PC-3 (cell line): ENCODE measurements at regions not wholly inside any gene's neighbourhood (a gene's known extent, or its start where the extent isn't known, plus 50 kb on each side); places are given as distances from the start of the nearest gene placed in this dataset.

Experiments
- ATAC-seq: fragments of 200-7000 bp; cut with Tn5 transposase; 2 replicates; pipeline ENCODE4 v1.9.1; 2020; ENCODE audit warnings: mild to moderate bottlenecking, moderate library complexity
- BruUV-seq: library from RNA; stranded (reverse); fragments of 400-500 nt; replicated peaks from 2 replicates; lab custom pipeline; 2021; lab: Mats Ljungman, UMichigan
- CTCF ChIA-PET: fragments of 300-600 bp; sonication (Branson Sonifier 250); formaldehyde crosslinking; loops from one replicate; lab custom pipeline; 2022; ENCODE audit warnings: antibody characterized with exemption; lab: Charles Lee
- POLR2A ChIA-PET: fragments of 300-600 bp; sonication (Branson Sonifier 250); formaldehyde crosslinking; loops from one replicate; lab custom pipeline; 2022; ENCODE audit warnings: antibody characterized with exemption; ENCODE audit not compliant: unreplicated experiment; lab: Charles Lee
- DNase-seq: peaks from one replicate; pipeline ENCODE4 v3.0.0-alpha.2; 2015
- H2AFZ ChIP-seq: fragments of 300-600 bp; sonication (generic); 2 replicates; pipeline ENCODE4 v1.6.0; 2016; ENCODE audit warnings: antibody characterized with exemption, low read length
- H3F3A ChIP-seq: fragments of 300-600 bp; sonication (generic); one replicate; pipeline ENCODE4 v1.6.0; 2017; ENCODE audit warnings: antibody characterized with exemption, low read length, control low read depth, mild to moderate bottlenecking; ENCODE audit not compliant: unreplicated experiment
- H3K27ac ChIP-seq: fragments of 300-600 bp; sonication (generic); 2 replicates; pipeline ENCODE4 v1.5.1; 2016; ENCODE audit warnings: mild to moderate bottlenecking, low read length
- H3K27me3 ChIP-seq: fragments of 300-600 bp; sonication (generic); 2 replicates; pipeline ENCODE4 v1.6.1; 2016; ENCODE audit warnings: low read length, mixed read lengths
- H3K36me3 ChIP-seq: fragments of 300-600 bp; sonication (generic); 2 replicates; pipeline ENCODE4 v1.6.1; 2016; ENCODE audit warnings: low read depth, mixed run types, low read length, mixed read lengths
- H3K4me1 ChIP-seq: fragments of 300-600 bp; sonication (generic); 2 replicates; pipeline ENCODE4 v1.5.1; 2016; ENCODE audit warnings: low read length; ENCODE audit not compliant: insufficient read depth
- H3K4me2 ChIP-seq: fragments of 300-600 bp; sonication (generic); 2 replicates; pipeline ENCODE4 v1.6.0; 2016; ENCODE audit warnings: low read length
- H3K4me3 ChIP-seq: fragments of 300-600 bp; sonication (generic); 2 replicates; pipeline ENCODE4 v1.5.1; 2016; ENCODE audit warnings: mild to moderate bottlenecking, low read length, mixed read lengths
- H3K79me2 ChIP-seq: fragments of 300-600 bp; sonication (generic); 2 replicates; pipeline ENCODE4 v1.6.1; 2017; ENCODE audit warnings: low read length, mixed read lengths
- H3K9ac ChIP-seq: fragments of 300-600 bp; sonication (generic); 2 replicates; pipeline ENCODE4 v1.6.0; 2016; ENCODE audit warnings: mild to moderate bottlenecking, low read length
- H3K9me2 ChIP-seq: fragments of 300-600 bp; sonication (generic); replicated peaks from 2 replicates; pipeline ENCODE4 v1.6.1; 2016; ENCODE audit warnings: mixed run types, low read length, mixed read lengths
- H3K9me3 ChIP-seq: fragments of 300-600 bp; sonication (generic); 2 replicates; pipeline ENCODE4 v1.6.1; 2016; ENCODE audit warnings: low read length, mixed read lengths
- H4K20me1 ChIP-seq: fragments of 300-600 bp; sonication (generic); 2 replicates; pipeline ENCODE4 v1.6.1; 2016; ENCODE audit warnings: low read length, mixed read lengths
- EZH2 ChIP-seq: fragments of 300-600 bp; sonication (generic); IDR thresholded peaks from one replicate; pipeline ENCODE4 v1.6.1; 2017; ENCODE audit warnings: antibody characterized with exemption, mild to moderate bottlenecking, low read length; ENCODE audit not compliant: unreplicated experiment
- EZH2phosphoT487 ChIP-seq: fragments of 300-600 bp; sonication (generic); IDR thresholded peaks from 2 replicates; pipeline ENCODE4 v1.6.1; 2018; ENCODE audit warnings: mild to moderate bottlenecking, antibody characterized with exemption, low read length, borderline replicate concordance
- intact Hi-C: fragments of 100-400 bp; cut with micrococcal nuclease; formaldehyde crosslinking; loops from 2 replicates; pipeline ENCODE4 v1.9.0; 2023
- TF ChIP-seq, protein P1 (sequence below): fragments of 300-600 bp; sonication (generic); conservative IDR thresholded peaks from 2 replicates; pipeline ENCODE4 v1.5.1; 2017; ENCODE audit warnings: antibody characterized with exemption, low read depth, mild to moderate bottlenecking, low read length

DNA sequence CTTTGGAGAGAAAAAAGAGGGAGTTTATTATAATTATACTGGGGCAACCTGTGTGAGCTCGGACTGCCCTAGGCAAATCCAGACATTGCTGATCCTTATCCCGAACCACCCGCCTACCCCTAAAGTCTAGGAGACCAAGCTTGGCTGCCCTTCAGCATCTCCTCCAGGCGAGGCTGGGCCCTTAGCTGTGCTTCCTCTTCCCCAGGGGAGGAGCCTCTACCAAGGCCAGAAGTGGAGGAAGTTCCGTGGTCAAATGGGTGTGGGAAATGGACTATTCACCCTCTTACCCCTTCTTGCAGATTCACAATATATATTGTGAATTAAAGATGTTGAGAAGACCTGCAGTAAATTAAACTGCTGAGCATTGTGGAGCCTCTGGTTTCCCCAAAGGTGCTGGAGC is 158.3 kb upstream of the HES1 start:
- ATAC-seq (no peak), DNase-seq (no peak)
- Histone ChIP-seq H3K4me3 (no peak overlapping the region), H2AFZ (no peak overlapping the region), H3K79me2 (no peaks in the 10 kb centered on the region), H3K27me3 (no peaks in the 10 kb centered on the region), H3K9me2 (no peaks in the 10 kb centered on the region), H3F3A (no peaks in the 10 kb centered on the region), H3K27ac (no peak overlapping the region), H3K4me1 (peaks cover 22% of the 10 kb centered on the region), H4K20me1 (no peaks in the 10 kb centered on the region), H3K9ac (no peak overlapping the region), H3K36me3 (no peaks in the 10 kb centered on the region), H3K4me2 (no peak overlapping the region), H3K9me3 (no peaks in the 10 kb centered on the region)
- no TSS peak for BruUV-seq
- no peak for TF ChIP-seq EZH2
- TF ChIP-seq EZH2phosphoT487, result no peak
- TF ChIP-seq, protein P1, sequence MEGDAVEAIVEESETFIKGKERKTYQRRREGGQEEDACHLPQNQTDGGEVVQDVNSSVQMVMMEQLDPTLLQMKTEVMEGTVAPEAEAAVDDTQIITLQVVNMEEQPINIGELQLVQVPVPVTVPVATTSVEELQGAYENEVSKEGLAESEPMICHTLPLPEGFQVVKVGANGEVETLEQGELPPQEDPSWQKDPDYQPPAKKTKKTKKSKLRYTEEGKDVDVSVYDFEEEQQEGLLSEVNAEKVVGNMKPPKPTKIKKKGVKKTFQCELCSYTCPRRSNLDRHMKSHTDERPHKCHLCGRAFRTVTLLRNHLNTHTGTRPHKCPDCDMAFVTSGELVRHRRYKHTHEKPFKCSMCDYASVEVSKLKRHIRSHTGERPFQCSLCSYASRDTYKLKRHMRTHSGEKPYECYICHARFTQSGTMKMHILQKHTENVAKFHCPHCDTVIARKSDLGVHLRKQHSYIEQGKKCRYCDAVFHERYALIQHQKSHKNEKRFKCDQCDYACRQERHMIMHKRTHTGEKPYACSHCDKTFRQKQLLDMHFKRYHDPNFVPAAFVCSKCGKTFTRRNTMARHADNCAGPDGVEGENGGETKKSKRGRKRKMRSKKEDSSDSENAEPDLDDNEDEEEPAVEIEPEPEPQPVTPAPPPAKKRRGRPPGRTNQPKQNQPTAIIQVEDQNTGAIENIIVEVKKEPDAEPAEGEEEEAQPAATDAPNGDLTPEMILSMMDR, result no peak
- intact Hi-C loops, result no loop called here
- ChIA-PET CTCF (no interaction called here), POLR2A (no interaction called here)

DNA sequence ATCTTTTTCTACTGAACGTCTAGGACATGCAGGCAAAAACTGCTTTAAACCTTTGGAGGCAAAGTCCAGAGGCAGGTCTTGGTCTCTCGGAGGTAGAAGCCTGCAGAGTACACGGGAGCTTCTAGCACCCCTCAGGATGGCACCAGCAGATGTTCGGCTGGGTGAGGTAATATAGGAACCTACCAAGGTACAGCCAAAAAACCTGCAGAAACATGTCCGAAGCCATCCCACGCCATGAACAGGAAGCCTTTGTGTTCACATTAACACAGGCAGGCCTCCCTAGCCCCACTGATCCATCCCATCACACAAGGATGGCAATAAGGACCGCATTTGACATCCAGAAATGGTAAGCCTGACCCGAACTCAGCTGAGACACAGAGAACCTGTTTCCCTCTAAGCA is 157.9 kb upstream of the HES1 start:
- Histone ChIP-seq H3F3A (no peaks in the 10 kb centered on the region), H3K4me1 (peaks cover 20% of the 10 kb centered on the region), H3K4me3 (no peak overlapping the region), H3K36me3 (no peaks in the 10 kb centered on the region), H3K9me3 (no peaks in the 10 kb centered on the region), H3K79me2 (no peaks in the 10 kb centered on the region), H4K20me1 (no peaks in the 10 kb centered on the region), H3K4me2 (no peak overlapping the region), H3K27me3 (no peaks in the 10 kb centered on the region), H3K27ac (no peak overlapping the region), H3K9me2 (no peaks in the 10 kb centered on the region), H2AFZ (no peak overlapping the region), H3K9ac (no peak overlapping the region)
- BruUV-seq, result no TSS peak
- ATAC-seq (no peak), DNase-seq (no peak)
- TF ChIP-seq EZH2phosphoT487 (no peak), EZH2 (no peak)
- TF ChIP-seq, protein P1, result no peak
- ChIA-PET POLR2A (no interaction called here), CTCF (no interaction called here)
- intact Hi-C loops, result no loop called here

DNA sequence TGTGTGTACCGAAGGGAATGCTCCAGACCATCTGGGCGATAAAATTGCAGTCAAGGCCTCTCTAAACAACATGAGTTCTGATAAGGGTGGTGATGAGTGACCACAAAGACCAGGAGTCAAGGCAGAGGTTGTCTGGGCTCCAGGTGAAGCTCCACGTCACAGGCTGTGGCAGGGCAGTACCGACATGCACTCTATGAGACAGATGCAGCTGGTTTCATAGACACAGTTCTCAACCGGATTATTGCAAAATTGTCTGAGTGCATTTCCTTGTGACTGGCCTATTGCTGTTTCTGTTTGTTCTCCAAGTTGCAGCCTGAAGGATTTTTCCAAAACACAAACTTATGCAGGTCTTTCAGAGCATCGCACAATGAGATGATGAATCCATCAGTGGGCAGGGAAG is 157.5 kb upstream of the HES1 start:
- peaks cover 15% of the 10 kb centered on the region for H3K4me1 ChIP-seq
- no peaks in the 10 kb centered on the region for H3K79me2 ChIP-seq
- ChIA-PET CTCF (no interaction called here), POLR2A (no interaction called here)
- no peak overlapping the region for H3K27ac ChIP-seq
- H3K4me3 ChIP-seq, result no peak overlapping the region
- H2AFZ ChIP-seq, result no peak overlapping the region
- H4K20me1 ChIP-seq, result no peaks in the 10 kb centered on the region
- H3F3A ChIP-seq, result no peaks in the 10 kb centered on the region
- ATAC-seq (no peak), DNase-seq (no peak)
- intact Hi-C loops, result no loop called here
- no peak overlapping the region for H3K9ac ChIP-seq
- no peak overlapping the region for H3K4me2 ChIP-seq
- no peaks in the 10 kb centered on the region for H3K27me3 ChIP-seq
- no TSS peak for BruUV-seq
- no peaks in the 10 kb centered on the region for H3K36me3 ChIP-seq
- TF ChIP-seq, protein P1, result no peak
- TF ChIP-seq EZH2 (no peak), EZH2phosphoT487 (no peak)
- H3K9me3 ChIP-seq, result no peaks in the 10 kb centered on the region
- no peaks in the 10 kb centered on the region for H3K9me2 ChIP-seq
